ENCODE measurements at regions not wholly inside any gene's neighbourhood (a gene's known extent, or its start where the extent isn't known, plus 50 kb on each side); places are given as distances from the start of the nearest gene placed in this dataset.

DNA sequence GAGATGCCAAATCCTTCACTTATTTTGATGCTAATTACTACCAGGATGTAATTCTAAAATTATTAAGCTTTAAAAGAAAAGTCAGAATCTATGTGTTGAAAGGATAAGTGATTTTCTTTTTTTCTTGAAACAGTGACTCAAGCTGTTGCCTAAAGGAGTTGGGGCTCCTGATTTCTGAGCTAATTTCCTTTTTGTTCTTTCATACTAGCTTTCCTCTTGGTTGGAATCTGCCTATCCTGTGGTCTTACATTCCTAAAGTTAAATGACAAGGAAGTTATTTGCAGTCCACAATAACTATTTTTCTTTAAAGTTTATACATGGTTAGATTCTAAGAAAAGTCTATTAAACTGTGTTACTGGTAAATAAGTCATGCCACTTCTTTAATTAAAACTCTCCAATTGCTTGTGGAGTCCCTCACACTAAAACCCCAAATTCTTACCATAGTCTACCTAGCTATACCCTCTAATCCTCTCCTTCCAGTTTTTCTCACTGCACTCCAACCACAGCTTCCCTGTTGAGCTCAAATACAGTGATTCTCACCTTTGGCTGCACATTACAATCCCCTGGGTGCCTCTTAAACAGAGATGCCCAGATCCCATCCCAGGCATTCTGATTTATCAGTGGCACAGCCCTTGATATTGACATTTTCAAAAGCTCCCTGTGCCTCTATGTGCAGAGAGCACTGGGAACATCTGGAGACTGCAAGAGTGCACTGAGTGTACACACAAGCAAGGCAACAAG lies 63.3 kb upstream of the EFEMP1 start:
- DNase-seq (ENCODE audit: low read depth in 1 of 2, low spot score in 2 of 2), result no peak
- no peak overlapping the region for H3K27ac ChIP-seq (ENCODE audit: low read depth, low read length)
- no peak overlapping the region for H2AFZ ChIP-seq (ENCODE audit: low read length)
- CTCF ChIA-PET (ENCODE audit: partially characterized antibody), result interaction anchor here (1.0 to 2.3 kb wide), 4 partner anchors 9 to 267 kb away, joined by 3 to 6 read pairs (median 4); no protein-coding TSS in a partner anchor
- no peaks in the 10 kb centered on the region for H4K20me1 ChIP-seq (replicated peaks in 1 of 2; ENCODE audit: control insufficient read depth in 1 of 2, insufficient read depth in 2 of 2, low read length in 2 of 2)
- no peak overlapping the region for H4K5ac ChIP-seq (ENCODE audit: insufficient read length, low read depth, low read length)
- no peak overlapping the region for H4K91ac ChIP-seq (replicated peaks; ENCODE audit: insufficient read length, low read length)
- no peak overlapping the region for H2BK12ac ChIP-seq (ENCODE audit: low read depth, low read length)
- no peaks in the 10 kb centered on the region for H3K27me3 ChIP-seq (replicated peaks in 1 of 4; ENCODE audit: control insufficient read depth in 3 of 4, extremely low read depth in 1 of 4, insufficient read depth in 3 of 4, low read length in 3 of 4)
- H4K8ac ChIP-seq (ENCODE audit: extremely low read depth, insufficient read depth, low read length), result no peak overlapping the region
- no peak overlapping the region for H3K18ac ChIP-seq (ENCODE audit: extremely low read depth, low read length)
- H3K4ac ChIP-seq (replicated peaks; ENCODE audit: insufficient read length, low read depth, low read length), result no peak overlapping the region
- no peak overlapping the region for H3K9ac ChIP-seq (replicated peaks in 1 of 4; ENCODE audit: extremely low read depth in 1 of 4, low read depth in 3 of 4, low read length in 3 of 4)
- H3K23me2 ChIP-seq (ENCODE audit: low read depth, low read length), result no peaks in the 10 kb centered on the region
- no peak overlapping the region for H3K14ac ChIP-seq (ENCODE audit: insufficient read length)
- H3K79me1 ChIP-seq (ENCODE audit: low read depth, low read length), result no peaks in the 10 kb centered on the region
- H3K79me2 ChIP-seq (ENCODE audit: control insufficient read depth in 1 of 2, insufficient read depth in 2 of 2, low read length in 2 of 2), result no peaks in the 10 kb centered on the region
- FAIRE-seq, result no peak
- POLR2A ChIA-PET (ENCODE audit: partially characterized antibody), result interaction anchor here (0.6 kb wide), 1 partner anchor 1103 kb away, joined by 3 read pairs; no protein-coding TSS in a partner anchor
- no peak overlapping the region for H3K4me2 ChIP-seq (ENCODE audit: insufficient read depth in 1 of 2, low read depth in 2 of 2, low read length in 2 of 2)
- H3K36me3 ChIP-seq (ENCODE audit: control insufficient read depth in 2 of 4, insufficient read depth in 4 of 4, low read length in 3 of 4), result no peaks in the 10 kb centered on the region
- no peak overlapping the region for H3K4me3 ChIP-seq (ENCODE audit: extremely low read depth in 1 of 4, insufficient read depth in 2 of 4, low read depth in 3 of 4, low read length in 4 of 4)
- no peak overlapping the region for H2BK5ac ChIP-seq (ENCODE audit: low read depth, low read length)
- no peak overlapping the region for H2BK15ac ChIP-seq (ENCODE audit: low read length)
- no peak overlapping the region for H2BK20ac ChIP-seq (ENCODE audit: low read length)
- H3K23ac ChIP-seq (ENCODE audit: insufficient read length), result no peak overlapping the region
- no peak overlapping the region for H2BK120ac ChIP-seq (replicated peaks; ENCODE audit: low read depth, low read length)
- no peaks in the 10 kb centered on the region for H3K9me3 ChIP-seq (ENCODE audit: insufficient read depth in 2 of 2, low read depth in 1 of 2, low read length in 1 of 2)
- no peak overlapping the region for H3K56ac ChIP-seq (replicated peaks; ENCODE audit: insufficient read length, low read depth, low read length)
- no peak overlapping the region for H2AK5ac ChIP-seq (ENCODE audit: low read depth, low read length)
- H3K4me1 ChIP-seq (replicated peaks in 1 of 4; ENCODE audit: control insufficient read depth in 3 of 4, insufficient read depth in 4 of 4, low read length in 3 of 4), result peaks cover 0 to 3% (median 0%) of the 10 kb centered on the region in 4 experiments; a peak in 1 of 7 replicates
- TF ChIP-seq, protein P1, sequence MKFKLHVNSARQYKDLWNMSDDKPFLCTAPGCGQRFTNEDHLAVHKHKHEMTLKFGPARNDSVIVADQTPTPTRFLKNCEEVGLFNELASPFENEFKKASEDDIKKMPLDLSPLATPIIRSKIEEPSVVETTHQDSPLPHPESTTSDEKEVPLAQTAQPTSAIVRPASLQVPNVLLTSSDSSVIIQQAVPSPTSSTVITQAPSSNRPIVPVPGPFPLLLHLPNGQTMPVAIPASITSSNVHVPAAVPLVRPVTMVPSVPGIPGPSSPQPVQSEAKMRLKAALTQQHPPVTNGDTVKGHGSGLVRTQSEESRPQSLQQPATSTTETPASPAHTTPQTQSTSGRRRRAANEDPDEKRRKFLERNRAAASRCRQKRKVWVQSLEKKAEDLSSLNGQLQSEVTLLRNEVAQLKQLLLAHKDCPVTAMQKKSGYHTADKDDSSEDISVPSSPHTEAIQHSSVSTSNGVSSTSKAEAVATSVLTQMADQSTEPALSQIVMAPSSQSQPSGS (IDR thresholded peaks at IDR 0.05; ENCODE audit: low read length), result no peak
- TF ChIP-seq RXRA (IDR thresholded peaks at IDR 0.05; ENCODE audit: insufficient read depth, low read depth, low read length) (no peak), BRCA1 (IDR thresholded peaks at IDR 0.05; ENCODE audit: low read depth, low read length) (no peak), SP1 (IDR thresholded peaks at IDR 0.05; ENCODE audit: low read depth, low read length) (no peak), KDM1A (IDR thresholded peaks at IDR 0.05; ENCODE audit: borderline replicate concordance, low read length) (no peak), SIN3A (conservative IDR thresholded peaks at IDR 0.05 in 1 of 2, IDR thresholded peaks at IDR 0.05 in 1 of 2; ENCODE audit: low read depth in 1 of 2, low read length in 2 of 2) (no peak), EZH2 (IDR thresholded peaks at IDR 0.05; ENCODE audit: low read depth, low read length, severe bottlenecking) (no peak), SAP30 (IDR thresholded peaks at IDR 0.05; ENCODE audit: insufficient read depth, insufficient replicate concordance, low read length) (no peak), RFX5 (IDR thresholded peaks at IDR 0.05; ENCODE audit: borderline replicate concordance, low read depth, low read length) (no peak), CEBPB (IDR thresholded peaks at IDR 0.05; ENCODE audit: low read depth, low read length) (no peak)
- TF ChIP-seq, protein P2, sequence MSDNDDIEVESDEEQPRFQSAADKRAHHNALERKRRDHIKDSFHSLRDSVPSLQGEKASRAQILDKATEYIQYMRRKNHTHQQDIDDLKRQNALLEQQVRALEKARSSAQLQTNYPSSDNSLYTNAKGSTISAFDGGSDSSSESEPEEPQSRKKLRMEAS (IDR thresholded peaks at IDR 0.05), result no peak

Measured in H1 (cell line).